Glomerular endothelial cell (primary cell): ENCODE measurements at regions not wholly inside any gene's neighbourhood (a gene's known extent, or its start where the extent isn't known, plus 50 kb on each side); places are given as distances from the start of the nearest gene placed in this dataset.
"Not testable (repeated sequence)": the region's sequence is repeated elsewhere in the genome, so short reads cannot be mapped to it uniquely, and the experiment has no call there.

Experiments used
- DNase-seq: peaks from one replicate; pipeline ENCODE4 v3.0.0-alpha.2; 2011; ENCODE audit warnings: low read depth, low spot score; ENCODE audit errors: extremely low read depth

- no peak for DNase-seq
These were observed 105.4 kb upstream of the VANGL1 start for GRCh38 chr1:115536279-115536816.

GRCh38 chr1:115534106-115534505 lies 107.7 kb upstream of the VANGL1 start:
- no peak for DNase-seq

- no peak for DNase-seq
These were observed 110.0 kb upstream of the VANGL1 start for GRCh38 chr1:115531631-115532264.

DNA sequence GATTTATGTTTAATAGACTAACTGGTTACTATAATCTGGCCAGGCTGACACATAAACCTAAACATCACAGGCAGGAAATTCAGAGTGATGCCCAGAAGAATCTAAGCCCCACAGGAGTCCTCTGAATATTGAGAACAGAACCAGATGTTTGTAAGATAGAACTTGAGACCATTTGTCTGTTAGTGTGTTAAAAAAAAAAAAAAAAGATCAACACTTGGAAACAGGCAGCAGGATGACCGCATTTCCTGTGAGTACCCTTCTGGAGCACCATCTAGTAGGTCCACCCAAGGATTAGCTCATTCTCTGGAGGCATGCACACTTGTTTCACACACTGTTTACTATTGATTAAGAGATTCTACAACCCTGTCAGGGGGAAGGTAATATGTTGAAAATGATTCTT lies 111.4 kb upstream of the VANGL1 start:
- DNase-seq: no peak

- DNase-seq: no peak
These were observed 112.4 kb upstream of the VANGL1 start for GRCh38 chr1:115529216-115529897.

DNA sequence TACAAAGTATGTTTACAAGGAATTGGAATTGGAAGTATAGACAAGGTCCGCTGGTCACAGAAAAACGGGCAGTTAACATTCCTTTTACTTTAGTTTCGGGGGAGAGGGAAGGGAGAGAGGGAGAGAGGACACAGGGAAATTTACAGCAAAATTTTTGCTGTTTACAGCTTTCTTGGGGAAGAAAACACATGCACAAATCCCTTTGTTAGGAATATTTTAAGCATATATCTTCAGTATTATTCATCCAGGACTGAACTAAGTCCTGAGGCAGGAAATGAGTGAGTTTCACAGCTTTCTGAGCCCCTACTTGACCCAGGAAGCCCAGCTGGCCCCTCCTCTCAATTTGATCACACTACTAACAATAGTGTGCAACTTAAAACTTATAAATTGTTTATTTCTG lies 113.4 kb upstream of the VANGL1 start:
- DNase-seq: not testable (repeated sequence)

- DNase-seq: no peak
These were observed 114.0 kb upstream of the VANGL1 start for GRCh38 chr1:115527746-115528145.

GRCh38 chr1:115526900-115527299 lies 114.9 kb upstream of the VANGL1 start:
- DNase-seq: no peak

GRCh38 chr1:115524236-115524635 lies 117.5 kb upstream of the VANGL1 start:
- no peak for DNase-seq

DNA sequence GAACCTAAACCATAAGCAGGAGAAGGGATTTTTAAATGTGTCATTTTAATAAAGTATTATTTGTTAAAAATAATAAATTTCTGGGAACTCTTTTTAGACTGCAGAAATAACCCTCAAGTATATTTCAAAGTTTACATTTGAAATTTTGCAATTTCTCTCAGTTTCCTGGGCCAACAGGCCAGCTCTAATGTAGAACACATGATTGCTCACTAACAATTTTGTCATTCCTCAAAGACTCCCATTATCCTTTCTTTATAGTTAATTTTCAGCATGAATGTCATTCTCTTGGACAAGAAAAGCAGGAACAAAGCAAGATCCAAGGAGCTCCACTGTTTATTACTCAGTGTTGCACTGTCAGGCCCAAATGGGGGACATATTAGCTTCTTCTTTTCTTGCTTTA lies 119.4 kb upstream of the VANGL1 start:
- no peak for DNase-seq

DNA sequence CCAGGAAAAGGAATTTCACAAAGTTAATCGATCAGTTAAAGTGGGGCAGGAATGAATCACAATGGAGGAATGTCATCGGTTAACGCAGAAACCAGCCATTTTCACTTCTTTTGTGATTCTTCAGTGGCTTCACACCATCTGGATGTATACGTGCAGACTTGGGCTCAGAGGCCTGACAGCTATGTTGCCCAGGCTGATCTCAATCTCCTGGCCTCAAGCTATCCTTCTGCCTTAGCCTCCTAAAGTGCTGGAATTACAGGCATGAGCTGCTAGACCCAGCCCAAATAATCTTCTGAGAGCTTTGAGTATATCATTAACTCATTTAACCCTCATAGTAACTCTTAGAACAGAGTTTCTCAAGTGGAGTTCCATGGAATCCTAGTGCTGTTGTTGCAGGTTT lies 126.5 kb upstream of the VANGL1 start:
- DNase-seq: no peak

DNA sequence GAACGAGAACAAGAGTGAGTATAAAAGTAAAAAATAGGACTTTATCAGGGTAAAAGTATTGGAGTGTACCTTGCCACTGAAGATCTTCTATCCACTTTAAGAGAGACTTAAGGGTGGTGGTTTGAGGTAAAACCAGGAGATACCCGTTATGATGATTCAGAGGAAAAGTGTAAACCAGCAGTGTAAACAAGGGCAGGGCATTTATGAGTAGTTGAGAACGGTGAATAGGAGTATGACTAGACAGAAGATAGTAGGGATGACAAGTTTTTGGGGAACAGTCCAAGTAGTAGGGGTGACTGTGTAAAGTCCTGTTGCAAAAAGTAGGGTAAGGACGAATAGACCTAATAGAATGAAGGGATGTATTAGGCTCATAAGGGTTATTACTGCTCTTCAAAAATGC lies 131.5 kb upstream of the VANGL1 start:
- DNase-seq: not testable (repeated sequence)

GRCh38 chr1:115507901-115508300 lies 133.9 kb upstream of the VANGL1 start:
- no peak for DNase-seq

DNA sequence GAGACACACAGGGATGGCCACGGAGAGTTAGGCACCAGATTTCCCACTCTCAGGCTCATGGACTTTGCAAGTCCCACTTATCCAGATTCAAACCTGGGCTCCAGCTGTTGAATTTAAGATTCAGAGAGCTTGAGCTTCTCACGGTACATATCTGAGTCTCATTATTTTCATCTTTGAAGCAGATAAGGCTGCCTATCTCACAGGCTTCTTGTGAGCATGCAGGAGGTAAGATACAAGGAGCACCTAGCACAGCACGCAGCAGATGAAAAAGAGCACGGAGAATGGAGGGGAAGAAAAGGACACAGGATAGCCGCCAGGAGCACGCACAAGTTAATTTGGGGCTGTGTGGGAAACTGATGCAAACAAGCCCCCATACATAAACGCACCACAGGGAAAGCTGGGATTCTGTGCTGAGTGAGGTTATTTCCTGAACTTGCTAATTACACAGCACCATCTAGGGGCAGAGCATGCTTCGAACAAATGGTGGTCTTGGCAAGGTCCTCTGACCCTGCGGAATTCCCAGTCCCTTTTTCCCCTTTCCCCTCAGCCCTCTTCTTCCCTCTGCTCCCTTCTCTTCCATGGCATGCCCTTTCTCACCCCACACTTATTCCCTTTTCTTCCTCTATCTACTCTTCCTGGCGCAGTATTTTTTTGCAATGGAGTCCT lies 134.7 kb upstream of the VANGL1 start:
- no peak for DNase-seq

- DNase-seq: no peak
These were observed 135.3 kb upstream of the VANGL1 start for GRCh38 chr1:115506518-115506917.

DNA sequence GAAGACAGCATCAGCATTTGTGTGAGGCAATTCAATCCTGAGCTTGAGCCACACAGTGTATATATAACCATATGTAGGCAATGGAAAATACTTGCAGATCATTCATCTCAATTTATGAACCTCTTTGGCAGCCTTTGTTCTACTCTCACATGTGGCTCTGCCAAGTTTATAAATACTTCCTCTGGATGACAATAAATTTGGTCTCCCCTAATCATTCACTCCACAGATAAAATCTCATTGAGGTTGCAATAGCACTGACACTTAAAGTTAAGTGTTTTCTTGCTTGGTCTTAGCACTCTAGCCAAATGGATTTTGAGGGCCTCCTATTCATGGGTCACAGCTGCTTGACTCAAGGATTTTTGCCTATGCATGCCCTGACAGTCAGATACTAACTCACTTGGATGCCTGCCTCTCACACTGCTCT lies 136.6 kb upstream of the VANGL1 start:
- DNase-seq: no peak

DNA sequence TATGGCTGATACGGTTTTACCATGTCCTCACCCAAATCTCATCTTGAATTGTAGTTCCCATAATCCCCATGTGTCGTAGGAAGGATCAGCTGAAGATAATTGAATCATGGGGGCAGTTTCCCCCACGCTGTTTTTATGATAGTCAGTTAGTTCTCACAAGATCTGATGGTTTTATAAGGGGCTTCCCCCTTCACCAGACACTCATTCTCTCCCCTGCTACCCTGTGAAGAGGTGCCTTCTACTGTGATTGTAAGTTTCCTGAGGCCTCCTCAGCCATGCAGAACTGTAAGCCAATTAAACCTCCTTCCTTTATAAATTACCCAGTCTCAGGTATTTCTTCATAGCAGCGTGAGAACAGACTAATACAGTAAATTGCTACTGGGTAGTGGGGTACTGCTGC lies 139.6 kb upstream of the VANGL1 start:
- DNase-seq: not testable (repeated sequence)

GRCh38 chr1:115501476-115501875 lies 140.3 kb upstream of the VANGL1 start:
- no peak for DNase-seq

GRCh38 chr1:115499253-115499652 lies 142.5 kb upstream of the VANGL1 start:
- DNase-seq: no peak

DNA sequence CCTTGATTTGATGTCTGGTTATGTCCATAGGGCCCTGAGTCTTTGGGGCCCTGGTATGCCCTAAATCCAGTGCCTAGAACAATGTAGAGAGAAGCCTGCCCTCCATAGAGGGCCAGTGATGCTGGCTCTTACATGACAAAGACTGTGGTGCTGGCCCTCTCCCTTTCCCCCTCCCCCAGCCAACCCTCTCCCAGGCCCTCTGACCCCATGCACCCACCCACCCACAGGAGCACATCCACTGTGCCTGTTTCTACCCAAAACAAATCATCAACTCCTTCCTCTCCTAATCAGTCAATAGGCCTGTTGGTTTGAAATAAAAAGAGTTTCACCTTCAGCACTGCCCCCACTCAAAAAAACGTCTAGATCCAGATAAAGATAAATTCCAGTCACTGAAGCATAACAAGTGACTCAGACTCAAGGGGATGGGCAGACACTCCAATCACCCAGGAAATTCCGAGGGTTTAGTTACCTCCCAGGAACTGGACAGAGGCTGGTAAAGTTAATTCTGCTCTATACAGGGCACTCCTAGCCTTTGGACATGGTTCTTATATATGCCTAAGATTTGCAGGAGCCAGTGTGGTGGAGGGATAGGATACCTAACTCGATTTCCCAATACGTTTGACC lies 144.8 kb upstream of the VANGL1 start:
- no peak for DNase-seq

- no peak for DNase-seq
These were observed 146.1 kb upstream of the VANGL1 start for GRCh38 chr1:115495625-115496024.
